HT1080 (cell line): ENCODE measurements at regions not wholly inside any gene's neighbourhood (a gene's known extent, or its start where the extent isn't known, plus 50 kb on each side); places are given as distances from the start of the nearest gene placed in this dataset.
"Not testable (repeated sequence)": the region's sequence is repeated elsewhere in the genome, so short reads cannot be mapped to it uniquely, and the experiment has no call there.

Experiments used
- DNase-seq: peaks from one replicate; pipeline ENCODE4 v3.0.0-alpha.2; 2015; ENCODE audit warnings: low read depth

DNA sequence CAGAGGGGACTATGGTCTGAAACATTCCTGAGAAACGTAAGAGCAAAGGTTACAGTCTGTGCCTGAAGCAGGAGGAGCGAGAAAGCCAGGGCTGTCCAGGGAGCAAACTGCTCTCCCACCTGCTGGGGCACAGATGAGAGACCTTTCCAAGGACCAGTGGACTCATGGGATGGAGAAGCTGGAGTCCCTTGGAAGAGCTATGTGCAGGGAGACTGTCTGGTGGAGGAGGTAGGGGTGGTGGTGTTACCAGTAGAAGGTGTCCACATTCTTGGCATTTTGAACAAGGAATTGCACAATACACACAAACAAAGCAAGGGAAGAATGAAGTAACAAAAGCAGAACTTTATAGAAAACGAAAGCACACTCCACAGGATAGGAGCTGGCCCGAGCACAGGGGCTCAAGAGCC, 97.9 kb upstream of the CYRIA start:
- DNase-seq, result peak; percentile 8

DNA sequence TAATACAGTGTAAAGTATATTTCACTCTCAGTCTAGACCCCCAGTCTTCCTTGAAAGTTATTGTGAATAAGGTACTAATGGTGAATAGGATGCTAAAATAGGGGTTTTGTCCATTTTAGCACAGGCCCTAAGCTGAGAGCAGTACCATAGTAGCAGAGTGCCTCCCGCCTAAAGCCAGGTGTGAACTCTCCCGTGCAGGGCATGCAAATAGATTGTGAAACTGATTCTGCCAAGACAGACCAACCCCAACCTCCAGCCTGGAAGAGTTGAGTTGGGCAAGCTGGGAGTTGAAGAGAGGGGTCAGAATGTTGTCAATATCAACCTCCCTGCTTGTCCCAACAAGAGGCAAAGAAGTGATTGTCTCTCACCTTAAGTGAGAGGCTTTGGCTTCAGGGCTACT, 97.4 kb upstream of the CYRIA start:
- no peak for DNase-seq

DNA sequence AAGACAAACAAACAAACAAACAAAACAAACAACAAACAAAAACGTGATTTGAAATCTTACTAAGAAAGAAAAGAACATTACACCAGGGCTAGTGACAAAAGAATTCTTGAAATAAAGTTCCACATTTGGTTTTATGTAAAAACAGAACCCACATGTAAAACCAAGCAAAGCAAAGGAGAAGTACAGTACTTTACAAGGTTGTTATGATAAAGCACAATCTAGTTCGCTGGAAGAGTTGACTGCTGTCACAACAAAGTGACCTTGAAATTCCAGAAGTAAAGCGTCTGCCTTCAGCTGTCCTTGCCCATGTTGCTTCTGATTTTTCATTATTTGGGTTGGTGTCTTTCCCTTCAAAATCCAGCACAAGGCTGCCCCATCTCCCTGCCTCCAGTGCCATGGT, 94.8 kb upstream of the CYRIA start:
- DNase-seq, result no peak

DNA sequence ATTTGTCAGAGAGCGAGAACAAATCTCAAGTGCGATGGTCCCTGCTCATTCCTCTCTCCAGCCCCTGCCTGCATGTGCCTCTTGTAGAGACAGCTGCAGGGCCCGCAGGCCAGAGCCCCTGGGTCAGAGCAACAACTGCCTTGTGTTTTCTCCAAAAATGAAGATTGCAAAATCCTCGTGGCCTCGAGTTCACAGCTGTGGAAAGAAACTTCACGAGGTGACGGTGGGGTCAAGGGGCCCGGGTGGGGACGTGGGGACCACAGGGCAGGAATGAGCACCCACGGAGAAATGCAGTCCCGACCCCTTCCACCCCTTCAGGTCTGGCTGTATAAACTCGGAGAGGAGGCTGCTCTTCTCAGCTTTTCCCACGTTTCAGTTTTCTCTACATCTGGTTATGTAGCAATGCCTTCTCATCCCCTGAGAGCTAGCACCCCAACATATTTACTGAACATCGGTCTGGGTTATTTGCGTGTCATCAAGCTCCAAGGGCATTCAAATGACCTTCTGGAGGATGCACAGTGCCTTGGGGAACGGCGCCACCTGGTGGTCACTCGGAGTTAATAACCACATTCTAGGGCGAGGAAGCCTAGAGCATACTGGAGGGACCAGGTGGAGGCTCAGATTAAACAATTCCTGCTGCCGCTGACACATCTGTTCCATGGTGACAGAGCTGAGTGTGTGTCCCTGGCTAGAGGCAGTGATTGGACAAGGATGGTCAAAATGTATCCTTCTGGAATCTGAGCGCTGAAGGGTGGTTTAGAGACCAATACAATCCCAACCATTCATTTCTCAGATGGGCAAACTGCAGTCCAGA, 91.4 kb upstream of the CYRIA start:
- DNase-seq, result peak; percentile 61

DNA sequence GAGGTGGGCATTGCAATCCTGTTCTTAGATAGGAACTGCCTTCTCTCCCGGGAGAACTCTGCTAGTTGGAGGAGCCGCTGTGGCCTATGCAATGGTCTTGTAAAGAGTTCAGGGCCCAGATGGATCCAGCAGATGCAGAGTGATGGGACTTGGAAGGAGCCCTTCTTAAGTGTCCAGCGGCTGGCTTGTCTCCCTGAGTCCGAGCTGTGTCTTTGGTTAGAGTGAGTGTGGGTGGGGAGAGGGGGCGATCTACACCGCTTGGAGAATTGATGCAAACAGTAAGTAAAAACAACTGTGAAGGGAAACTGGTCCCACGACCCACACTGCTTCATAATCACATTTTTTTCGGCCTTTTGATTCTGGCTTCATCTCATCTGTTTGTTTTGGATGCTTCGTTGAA, 89.8 kb upstream of the CYRIA start:
- DNase-seq, result no peak

DNA sequence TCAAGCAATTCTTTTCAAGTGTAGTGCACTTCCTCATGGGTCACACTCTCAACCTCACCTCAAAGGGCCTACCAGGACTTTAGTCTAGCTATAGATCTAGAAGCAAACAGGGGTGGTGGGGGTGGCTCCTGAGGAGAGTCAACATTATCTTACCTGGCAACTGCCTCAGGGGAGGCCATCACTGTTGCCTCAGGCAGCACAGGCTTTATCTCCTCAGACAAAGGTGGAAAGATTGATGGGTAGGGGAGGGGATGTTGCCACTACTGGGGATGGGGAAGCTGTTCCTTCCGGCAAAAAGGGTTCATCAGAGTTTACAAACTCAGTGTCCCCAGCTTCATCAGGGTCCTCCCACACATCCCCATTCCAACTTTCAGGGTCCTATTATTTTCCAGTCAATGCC, 87.4 kb upstream of the CYRIA start:
- not testable (repeated sequence) for DNase-seq

DNA sequence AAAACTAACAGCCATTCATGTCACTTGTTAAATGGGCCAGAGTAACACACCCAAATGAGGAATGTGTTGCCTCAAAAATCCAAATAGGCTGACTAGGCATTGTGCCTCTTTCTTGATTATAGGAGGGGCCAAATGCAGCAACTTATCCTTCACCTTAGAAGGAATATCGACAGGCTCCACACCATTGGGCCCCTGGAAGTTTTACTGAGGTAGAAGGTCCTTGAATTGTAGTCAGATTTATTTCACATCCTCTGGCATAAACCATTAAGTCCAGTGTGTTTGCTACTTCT, 85.2 kb upstream of the CYRIA start:
- DNase-seq, result not testable (repeated sequence)

DNA sequence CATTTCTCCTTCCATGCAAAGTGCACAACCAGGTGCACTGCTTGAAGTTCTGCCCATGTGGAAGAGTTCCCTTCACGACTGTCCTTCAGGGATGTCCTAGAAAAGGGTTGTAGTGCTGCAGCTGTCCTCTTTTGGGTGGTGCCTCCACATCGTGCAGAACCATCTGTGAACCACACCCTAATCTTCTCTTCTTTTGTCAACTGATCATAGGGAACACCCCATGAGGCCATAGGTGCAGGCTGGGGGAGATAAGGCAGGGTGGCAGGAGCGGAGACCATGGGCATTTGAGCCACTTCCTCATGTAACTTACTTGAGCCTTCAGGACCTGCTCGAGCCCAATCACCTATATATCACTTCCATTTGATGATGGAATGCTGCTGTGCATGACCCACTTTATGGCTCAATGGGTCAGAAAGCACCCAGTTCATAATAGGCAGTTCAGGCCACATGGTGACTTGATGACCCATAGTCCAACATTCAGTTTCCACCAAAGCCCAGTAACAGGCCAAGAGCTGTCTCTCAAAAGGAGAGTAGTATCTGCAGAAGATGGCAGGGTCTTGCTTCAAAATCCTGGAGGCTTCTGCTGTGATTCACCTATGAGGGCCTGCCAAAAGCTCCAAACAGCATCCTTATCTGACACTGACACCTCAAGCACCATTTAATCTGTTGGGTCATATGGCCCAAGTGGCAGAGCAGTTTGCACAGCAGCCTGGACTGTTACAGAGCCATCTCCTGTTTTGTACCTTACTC, 84.7 kb upstream of the CYRIA start:
- DNase-seq, result no peak

DNA sequence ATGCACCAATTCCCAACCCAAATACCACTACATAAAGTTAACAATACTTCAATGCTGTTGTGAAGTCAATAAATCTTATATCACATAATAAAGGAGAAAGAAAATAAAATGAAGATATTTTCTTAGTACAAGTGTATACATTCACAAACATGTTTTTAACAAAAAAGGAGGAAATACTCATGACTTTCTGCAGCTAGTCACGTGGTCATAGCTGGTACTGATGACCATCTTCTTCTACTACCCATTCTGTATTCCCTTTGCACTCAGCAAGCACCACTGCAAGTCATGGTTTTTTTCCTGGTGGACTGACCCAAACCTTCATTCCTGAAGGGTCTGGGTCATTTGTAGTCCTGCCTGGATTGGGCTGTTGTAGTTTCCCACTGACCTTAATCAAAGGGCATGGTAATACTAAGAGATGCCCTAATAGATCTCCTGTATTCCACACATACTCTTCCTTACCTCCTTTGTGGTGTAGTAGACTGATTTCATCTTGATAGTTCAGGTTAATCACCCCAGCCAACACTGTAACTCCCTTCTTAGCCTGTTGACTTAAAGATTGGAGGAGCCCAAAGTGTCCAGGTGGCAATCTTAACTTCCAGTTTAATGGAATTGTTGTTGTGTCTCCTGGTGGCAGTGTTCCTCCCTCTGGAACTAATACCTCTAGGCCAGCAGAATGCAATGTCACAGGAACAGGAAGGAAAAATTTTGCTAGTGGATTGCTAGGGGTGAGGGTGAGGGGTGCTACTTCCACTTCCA, 83.1 kb upstream of the CYRIA start:
- not testable (repeated sequence) for DNase-seq

DNA sequence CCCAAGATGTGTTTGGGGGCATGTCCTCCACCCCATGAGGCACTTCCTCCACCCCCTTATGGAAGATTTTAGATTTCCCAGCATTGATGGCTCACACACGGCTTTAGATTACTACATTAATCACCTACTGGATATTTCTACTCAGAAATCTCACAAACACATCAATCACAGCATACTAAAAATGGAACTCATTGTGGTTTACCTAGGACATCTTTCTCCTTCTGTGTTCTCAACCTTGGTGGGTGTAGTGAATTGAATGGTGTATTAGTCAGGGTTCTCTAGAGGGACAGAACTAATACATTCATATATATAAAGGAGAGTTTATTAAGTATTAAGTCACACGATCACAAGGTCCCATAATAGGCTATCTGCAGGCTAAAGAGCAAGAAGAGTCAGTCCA, 82.1 kb upstream of the CYRIA start:
- no peak for DNase-seq

DNA sequence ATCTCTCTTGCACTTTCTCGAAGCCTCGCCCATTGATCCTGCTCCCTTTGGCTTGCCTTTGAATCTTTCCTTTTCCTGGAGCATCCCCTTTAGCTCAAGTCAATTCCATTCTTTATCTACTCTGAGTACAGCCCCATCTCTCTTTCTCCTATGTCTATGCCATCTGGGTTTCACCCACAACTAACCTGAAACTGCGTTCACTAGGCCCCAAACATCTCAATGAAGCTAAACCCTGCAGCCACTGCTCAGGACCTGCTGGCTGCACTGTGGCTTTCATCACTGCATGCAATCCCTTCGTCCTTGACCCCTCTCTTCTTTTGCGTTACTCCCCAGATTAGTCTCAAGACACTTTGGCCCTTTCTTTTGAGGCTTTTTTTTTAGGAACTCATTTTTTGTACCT, 81.6 kb upstream of the CYRIA start:
- no peak for DNase-seq

DNA sequence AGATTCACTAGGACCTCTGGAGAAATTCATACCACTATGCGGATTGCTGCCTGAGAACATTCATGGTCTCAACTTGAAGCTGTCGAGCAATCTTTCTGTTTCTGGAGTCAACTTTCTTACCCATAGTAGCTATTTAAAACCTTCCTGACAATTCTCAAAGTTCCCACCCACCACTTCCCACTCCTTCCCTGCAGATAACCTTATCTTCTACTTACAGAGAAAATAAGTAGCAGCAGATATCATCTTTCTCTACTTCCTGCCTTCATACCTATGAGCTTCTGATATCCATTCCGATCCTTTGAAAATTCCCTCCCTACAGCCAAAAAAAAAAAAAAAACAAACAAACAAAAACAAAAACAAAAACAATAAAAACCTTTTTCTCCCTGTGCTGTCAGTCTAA, 81.2 kb upstream of the CYRIA start:
- no peak for DNase-seq

DNA sequence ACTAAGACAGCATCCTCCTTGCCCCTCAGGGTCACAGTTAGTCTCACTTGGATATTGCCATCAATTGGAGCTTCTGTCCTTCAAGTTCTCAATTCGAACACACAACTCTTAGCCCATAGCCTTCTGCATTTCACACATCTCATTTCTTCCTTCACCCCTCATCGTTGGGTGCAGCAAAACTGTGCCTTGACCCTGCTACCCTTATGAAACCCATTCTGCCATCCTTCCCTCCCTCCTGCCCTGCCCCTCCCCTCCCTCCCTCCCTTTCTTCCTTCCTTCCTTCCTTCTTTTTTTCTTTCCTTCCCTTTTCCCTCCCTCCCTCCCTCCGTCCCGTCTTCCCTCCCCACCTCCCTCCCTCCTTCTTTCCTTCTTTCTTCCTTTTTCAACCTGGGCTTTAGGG, 80.7 kb upstream of the CYRIA start:
- no peak for DNase-seq

DNA sequence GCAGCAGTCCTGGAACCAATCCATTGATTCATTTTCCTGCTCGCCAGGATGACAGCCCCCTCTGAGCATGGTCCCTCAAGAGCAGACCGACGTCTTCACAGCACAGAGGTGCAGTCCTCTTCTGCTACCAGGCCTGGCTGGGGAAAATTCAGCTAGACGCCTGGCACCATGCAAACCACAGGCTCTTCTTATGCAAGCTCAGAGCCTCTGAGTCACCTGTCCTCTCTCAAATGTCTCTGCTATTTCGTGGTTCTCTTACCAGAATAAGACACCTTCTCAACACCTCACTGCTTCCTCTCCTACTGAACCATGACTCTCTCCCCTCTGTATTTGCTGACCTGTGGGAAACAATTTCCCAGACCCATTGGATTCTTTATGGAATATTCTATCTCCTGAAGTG, 79.8 kb upstream of the CYRIA start:
- peak; percentile 65 for DNase-seq

DNA sequence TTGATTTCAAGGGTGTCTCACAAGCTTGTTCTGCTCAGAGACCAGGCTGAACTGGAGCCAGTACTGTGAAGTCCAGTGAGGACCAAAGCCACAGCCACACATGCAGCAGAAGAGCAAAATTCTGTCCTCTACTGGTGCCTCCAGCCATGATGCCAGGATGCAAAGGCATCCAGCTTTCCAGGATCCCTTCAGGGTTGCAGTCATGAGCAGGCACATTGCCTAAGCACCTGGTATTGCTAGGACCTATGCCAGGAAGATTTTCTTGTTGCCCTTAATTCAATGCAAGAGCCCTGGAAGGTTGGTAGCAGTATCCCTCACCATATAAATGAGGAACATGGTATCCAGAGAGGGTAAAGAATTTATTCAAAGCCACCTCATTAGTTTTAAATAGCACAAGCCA, 78.9 kb upstream of the CYRIA start:
- DNase-seq, result no peak

DNA sequence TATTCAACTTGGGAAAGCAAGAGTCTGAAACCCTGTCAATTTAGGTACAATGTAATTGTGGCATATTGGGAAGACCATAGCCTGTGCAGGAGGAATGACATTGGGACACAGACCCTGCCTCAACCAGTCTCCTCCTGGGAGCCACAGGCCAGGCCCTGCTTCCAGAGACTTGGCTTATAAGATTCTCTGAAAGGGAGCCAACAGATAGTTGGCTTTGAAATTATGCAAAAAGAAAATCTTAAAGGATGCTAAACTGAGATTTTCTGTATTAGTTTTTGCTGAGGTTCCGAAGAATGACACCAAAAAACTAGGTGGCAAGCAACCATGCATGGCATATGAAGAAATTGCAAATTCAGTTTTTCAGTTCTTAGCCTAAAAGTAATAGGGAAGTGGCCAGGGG, 76.4 kb upstream of the CYRIA start:
- DNase-seq, result no peak

DNA sequence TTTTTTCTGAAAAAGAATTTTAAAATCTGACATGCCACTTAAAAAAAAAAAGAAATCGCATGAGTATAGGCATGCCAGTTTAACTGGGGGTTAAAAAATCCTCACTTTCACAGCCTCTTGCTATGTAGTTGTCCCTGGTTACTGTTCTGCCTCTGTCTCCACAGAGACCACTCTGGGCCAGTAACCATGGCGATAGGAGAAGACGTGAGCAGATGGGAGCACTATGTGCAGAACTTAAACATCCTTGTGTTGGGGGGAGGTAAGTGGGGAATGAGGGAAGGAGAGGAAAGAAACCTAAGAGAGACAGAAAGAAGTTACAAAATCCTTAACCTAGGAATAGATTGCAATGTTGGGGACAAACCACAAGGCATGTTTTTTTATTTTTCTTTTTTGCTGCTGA, 75.9 kb upstream of the CYRIA start:
- DNase-seq, result no peak

DNA sequence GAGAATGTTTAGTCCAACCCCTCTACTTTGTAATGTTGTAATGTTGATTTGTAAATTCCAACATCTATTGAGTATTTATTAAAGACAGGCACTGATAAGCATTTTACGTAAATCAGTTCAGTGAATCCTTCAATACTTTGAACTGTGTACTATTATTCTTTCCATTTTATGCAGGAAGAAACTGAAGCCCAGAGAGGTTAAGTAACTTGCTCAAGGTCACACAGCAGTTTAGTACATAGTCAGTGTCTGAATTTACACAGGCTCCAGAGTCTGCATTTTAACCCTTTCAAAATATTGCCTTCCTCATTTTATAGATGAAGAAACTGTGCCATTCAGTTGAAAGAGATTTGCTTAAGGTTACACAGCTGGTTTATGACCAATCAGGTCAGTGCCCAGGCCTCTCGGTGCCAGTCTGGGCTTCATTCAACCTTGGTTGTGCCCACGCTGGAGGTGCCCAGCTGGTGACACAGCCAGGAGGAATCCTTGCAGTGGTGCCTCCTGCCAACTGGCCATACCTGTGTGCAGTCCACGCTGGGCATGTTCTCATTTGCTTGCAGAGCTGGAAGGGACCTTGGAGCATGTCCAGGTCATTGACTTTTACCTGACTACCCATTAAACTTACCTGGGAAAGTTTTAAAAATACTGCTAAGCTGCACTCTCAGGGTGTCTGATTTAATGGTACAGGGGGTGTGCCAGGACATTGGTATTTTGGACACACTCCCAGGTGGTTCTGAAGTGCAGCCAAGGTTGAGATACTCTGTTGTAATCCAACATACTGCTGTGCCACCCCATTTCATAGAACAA, 74.3 kb upstream of the CYRIA start:
- DNase-seq, result no peak

DNA sequence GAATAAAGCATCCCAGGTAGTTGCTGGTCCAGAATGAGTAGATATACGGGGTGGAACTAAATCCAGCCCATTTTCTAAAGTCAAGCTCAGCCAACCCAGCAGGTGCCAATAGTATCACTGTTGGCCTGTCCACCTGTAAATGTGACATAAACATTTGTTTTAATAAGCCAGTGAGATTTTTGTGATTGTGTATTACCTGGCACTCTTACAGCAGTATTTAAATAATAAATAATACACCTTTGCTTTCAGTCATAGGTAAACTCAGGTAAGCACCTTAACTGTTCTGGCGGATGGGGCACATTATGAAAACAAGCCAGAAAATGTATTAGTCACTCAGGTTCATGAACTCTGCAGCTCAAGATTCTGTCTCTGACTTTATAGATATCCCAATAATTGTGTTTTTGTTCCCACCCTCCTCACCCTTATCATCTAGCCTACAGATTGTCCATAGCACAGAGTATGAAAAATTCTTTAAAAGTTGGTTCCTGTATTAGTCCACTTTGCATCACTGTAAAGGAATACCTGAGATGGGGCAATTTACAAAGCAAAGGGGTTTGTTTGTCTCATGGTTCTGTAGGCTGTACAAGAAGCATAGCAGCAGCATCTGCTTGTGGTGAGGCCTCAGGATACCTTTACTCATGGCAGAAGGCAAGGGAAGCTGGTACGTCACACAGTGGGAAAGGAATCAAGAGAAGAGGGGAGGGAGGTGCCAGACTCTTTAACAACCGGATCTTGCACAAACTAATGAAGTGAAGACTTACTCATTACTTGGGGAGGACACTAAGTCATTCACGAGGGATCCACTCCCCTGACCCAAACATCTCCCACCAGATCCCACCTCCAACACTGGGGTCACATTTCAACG, 73.0 kb upstream of the CYRIA start:
- peak; percentile 37 for DNase-seq

DNA sequence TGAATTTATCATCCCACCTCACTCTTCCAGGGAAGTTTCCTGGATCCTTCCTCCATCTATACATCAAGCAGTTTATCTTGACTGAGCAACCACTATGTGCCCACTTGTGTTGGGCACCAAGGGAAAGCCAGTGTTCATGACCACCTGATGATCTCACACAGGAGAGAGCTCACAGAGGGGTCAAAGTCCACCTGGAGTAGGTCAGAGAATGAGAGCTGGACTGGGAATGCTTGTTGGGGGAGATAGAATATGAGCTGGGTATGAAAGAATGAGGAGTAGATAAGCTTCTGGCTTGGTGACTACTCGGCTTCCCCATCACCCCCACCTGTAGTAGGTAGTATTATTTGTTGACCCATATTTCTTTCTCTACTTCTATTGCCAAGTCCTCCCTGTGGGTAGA, 72.2 kb upstream of the CYRIA start:
- DNase-seq, result no peak

DNA sequence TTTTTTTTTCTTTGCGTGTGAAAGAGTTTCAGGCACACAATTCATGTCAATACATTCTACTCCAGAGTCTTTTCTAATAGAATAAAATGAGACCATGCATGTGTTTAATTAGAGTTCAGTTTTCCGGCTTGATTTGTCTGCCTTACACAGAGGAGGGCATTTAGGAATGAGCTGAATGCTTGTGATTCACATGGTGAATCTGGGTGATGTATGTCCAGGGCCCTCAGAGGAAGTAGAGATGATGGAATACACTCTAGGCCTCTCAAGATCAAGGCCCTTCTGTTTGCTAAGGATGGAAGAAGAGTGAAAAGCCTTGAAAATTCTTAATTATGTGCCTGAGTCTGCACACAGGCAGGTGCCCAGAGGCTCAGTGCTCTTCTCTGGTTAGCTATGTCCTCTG, 71.0 kb upstream of the CYRIA start:
- DNase-seq, result no peak
